ENCODE measurements at regions not wholly inside any gene's neighbourhood (a gene's known extent, or its start where the extent isn't known, plus 50 kb on each side); places are given as distances from the start of the nearest gene placed in this dataset.

- TF ChIP-seq CTCF (IDR thresholded peaks at IDR 0.05), result no peak
- no peak for TF ChIP-seq POLR2AphosphoS5 (IDR thresholded peaks at IDR 0.05)
- no peak for TF ChIP-seq POLR2A (IDR thresholded peaks at IDR 0.05)
- TF ChIP-seq EP300 (IDR thresholded peaks at IDR 0.05), result no peak
These were observed 93.8 kb upstream of the LY86 start for GRCh38 chr6:6494677-6495076.
